ENCODE measurements at regions not wholly inside any gene's neighbourhood (a gene's known extent, or its start where the extent isn't known, plus 50 kb on each side); places are given as distances from the start of the nearest gene placed in this dataset.

GRCh38 chr18:29588446-29589100, 1411.6 kb upstream of the CDH2 start:
- no peaks in the 10 kb centered on the region for H3K27me3 ChIP-seq (ENCODE audit: insufficient read depth, low read length)
- H2BK5ac ChIP-seq (ENCODE audit: low read depth, low read length, poor library complexity) = no peak overlapping the region
- no peak overlapping the region for H3K9ac ChIP-seq (ENCODE audit: low read length)
- no peaks in the 10 kb centered on the region for H3K4me1 ChIP-seq (ENCODE audit: control insufficient read depth in 1 of 2, insufficient read depth in 2 of 2, low read length in 2 of 2)
- H3K23ac ChIP-seq (ENCODE audit: low read length) = no peak overlapping the region
- H3K18ac ChIP-seq (ENCODE audit: low read length) = no peak overlapping the region
- H3K79me2 ChIP-seq (ENCODE audit: control insufficient read depth, insufficient read depth, low read length, poor library complexity) = no peaks in the 10 kb centered on the region
- H3K27ac ChIP-seq (ENCODE audit: low read depth, low read length) = no peak overlapping the region
- H2AFZ ChIP-seq (ENCODE audit: insufficient read depth, low read length, poor library complexity) = no peak overlapping the region
- no peaks in the 10 kb centered on the region for H3K36me3 ChIP-seq (ENCODE audit: control insufficient read depth in 1 of 2, insufficient read depth in 2 of 2, low read length in 2 of 2)
- no CpG with 5 or more reads among the region's 17 CpGs for WGBS (ENCODE audit: extremely low coverage, insufficient coverage, insufficient read length)
- no peak for DNase-seq
- H3K9me3 ChIP-seq (ENCODE audit: insufficient read depth, low read depth, low read length) = no peaks in the 10 kb centered on the region
- no peak overlapping the region for H2AK5ac ChIP-seq (ENCODE audit: low read length)
- H3K4me3 ChIP-seq (ENCODE audit: low read depth, low read length) = peak overlapping the region; percentile 12
- no peak overlapping the region for H4K8ac ChIP-seq (ENCODE audit: low read depth, low read length)
- H4K91ac ChIP-seq (ENCODE audit: low read depth, low read length) = no peak overlapping the region
- no peak overlapping the region for H2BK12ac ChIP-seq (ENCODE audit: low read length)
- no peaks in the 10 kb centered on the region for H3K79me1 ChIP-seq (ENCODE audit: low read length)
- no peak overlapping the region for H3K14ac ChIP-seq (ENCODE audit: low read length)
- no peak overlapping the region for H3K4ac ChIP-seq (ENCODE audit: low read depth, low read length)
- no peak overlapping the region for H4K12ac ChIP-seq (ENCODE audit: low read depth, low read length)
- H3K4me2 ChIP-seq (ENCODE audit: low read length) = no peak overlapping the region
- H2BK120ac ChIP-seq (ENCODE audit: insufficient read depth, low read length, poor library complexity) = no peak overlapping the region

- no CpG with 5 or more reads among the region's 3 CpGs for WGBS (ENCODE audit: extremely low coverage, insufficient coverage, insufficient read length)
- H3K27me3 ChIP-seq (ENCODE audit: insufficient read depth, low read length) = no peaks in the 10 kb centered on the region
Measured at GRCh38 chr18:29586210-29586609, 1409.3 kb upstream of the CDH2 start.

GRCh38 chr18:29560270-29560669, 1383.3 kb upstream of the CDH2 start:
- no peak overlapping the region for H4K8ac ChIP-seq (ENCODE audit: low read depth, low read length)
- H3K27ac ChIP-seq (ENCODE audit: low read depth, low read length) = no peak overlapping the region
- H3K23ac ChIP-seq (ENCODE audit: low read length) = no peak overlapping the region
- no peak for DNase-seq
- H3K27me3 ChIP-seq (ENCODE audit: insufficient read depth, low read length) = no peaks in the 10 kb centered on the region
- no peaks in the 10 kb centered on the region for H3K9me3 ChIP-seq (ENCODE audit: insufficient read depth, low read depth, low read length)
- no peak overlapping the region for H3K18ac ChIP-seq (ENCODE audit: low read length)
- no peaks in the 10 kb centered on the region for H3K36me3 ChIP-seq (ENCODE audit: control insufficient read depth in 1 of 2, insufficient read depth in 2 of 2, low read length in 2 of 2)
- no peak overlapping the region for H2BK12ac ChIP-seq (ENCODE audit: low read length)
- H3K9ac ChIP-seq (ENCODE audit: low read length) = no peak overlapping the region
- H3K4me1 ChIP-seq (ENCODE audit: control insufficient read depth in 1 of 2, insufficient read depth in 2 of 2, low read length in 2 of 2) = no peaks in the 10 kb centered on the region
- no peaks in the 10 kb centered on the region for H3K79me1 ChIP-seq (ENCODE audit: low read length)
- H3K4me3 ChIP-seq (ENCODE audit: low read depth, low read length) = no peak overlapping the region
- no peak overlapping the region for H3K4ac ChIP-seq (ENCODE audit: low read depth, low read length)
- no peak overlapping the region for H4K12ac ChIP-seq (ENCODE audit: low read depth, low read length)
- H2BK5ac ChIP-seq (ENCODE audit: low read depth, low read length, poor library complexity) = no peak overlapping the region
- whole genome bisulfite sequencing (ENCODE audit: extremely low coverage, insufficient coverage, insufficient read length) = no CpG with 5 or more reads among the region's 1 CpG
- H2AK5ac ChIP-seq (ENCODE audit: low read length) = no peak overlapping the region
- H4K91ac ChIP-seq (ENCODE audit: low read depth, low read length) = no peak overlapping the region
- H3K4me2 ChIP-seq (ENCODE audit: low read length) = no peak overlapping the region
- H2AFZ ChIP-seq (ENCODE audit: insufficient read depth, low read length, poor library complexity) = no peak overlapping the region
- H2BK120ac ChIP-seq (ENCODE audit: insufficient read depth, low read length, poor library complexity) = no peak overlapping the region
- no peak overlapping the region for H3K14ac ChIP-seq (ENCODE audit: low read length)
- H3K79me2 ChIP-seq (ENCODE audit: control insufficient read depth, insufficient read depth, low read length, poor library complexity) = no peaks in the 10 kb centered on the region

More at GRCh38 chr18:29586210-29586609, 1409.3 kb upstream of the CDH2 start:
- H2BK5ac ChIP-seq (ENCODE audit: low read depth, low read length, poor library complexity) = no peak overlapping the region
- no peak overlapping the region for H3K4me2 ChIP-seq (ENCODE audit: low read length)
- H2BK120ac ChIP-seq (ENCODE audit: insufficient read depth, low read length, poor library complexity) = no peak overlapping the region
- no peaks in the 10 kb centered on the region for H3K79me1 ChIP-seq (ENCODE audit: low read length)
- no peak overlapping the region for H3K14ac ChIP-seq (ENCODE audit: low read length)
- no peaks in the 10 kb centered on the region for H3K9me3 ChIP-seq (ENCODE audit: insufficient read depth, low read depth, low read length)
- no peaks in the 10 kb centered on the region for H3K36me3 ChIP-seq (ENCODE audit: control insufficient read depth in 1 of 2, insufficient read depth in 2 of 2, low read length in 2 of 2)
- no peak overlapping the region for H3K4ac ChIP-seq (ENCODE audit: low read depth, low read length)
- H2AK5ac ChIP-seq (ENCODE audit: low read length) = no peak overlapping the region
- no peak overlapping the region for H2AFZ ChIP-seq (ENCODE audit: insufficient read depth, low read length, poor library complexity)
- H3K18ac ChIP-seq (ENCODE audit: low read length) = no peak overlapping the region
- H3K27ac ChIP-seq (ENCODE audit: low read depth, low read length) = no peak overlapping the region
- no peak overlapping the region for H3K23ac ChIP-seq (ENCODE audit: low read length)
- H4K12ac ChIP-seq (ENCODE audit: low read depth, low read length) = no peak overlapping the region
- H3K79me2 ChIP-seq (ENCODE audit: control insufficient read depth, insufficient read depth, low read length, poor library complexity) = no peaks in the 10 kb centered on the region
- H3K9ac ChIP-seq (ENCODE audit: low read length) = no peak overlapping the region
- no peak overlapping the region for H2BK12ac ChIP-seq (ENCODE audit: low read length)
- no peak overlapping the region for H4K91ac ChIP-seq (ENCODE audit: low read depth, low read length)
- H3K4me3 ChIP-seq (ENCODE audit: low read depth, low read length) = no peak overlapping the region
- DNase-seq = no peak
- no peak overlapping the region for H4K8ac ChIP-seq (ENCODE audit: low read depth, low read length)
- no peaks in the 10 kb centered on the region for H3K4me1 ChIP-seq (ENCODE audit: control insufficient read depth in 1 of 2, insufficient read depth in 2 of 2, low read length in 2 of 2)

- H3K18ac ChIP-seq (ENCODE audit: low read length) = no peak overlapping the region
- WGBS (ENCODE audit: extremely low coverage, insufficient coverage, insufficient read length) = no CpG with 5 or more reads among the region's 4 CpGs
- DNase-seq = no peak
- no peak overlapping the region for H3K4me2 ChIP-seq (ENCODE audit: low read length)
- no peak overlapping the region for H2BK12ac ChIP-seq (ENCODE audit: low read length)
- no peaks in the 10 kb centered on the region for H3K27me3 ChIP-seq (ENCODE audit: insufficient read depth, low read length)
- H3K27ac ChIP-seq (ENCODE audit: low read depth, low read length) = no peak overlapping the region
- H3K4me1 ChIP-seq (ENCODE audit: control insufficient read depth in 1 of 2, insufficient read depth in 2 of 2, low read length in 2 of 2) = no peaks in the 10 kb centered on the region
- H2AFZ ChIP-seq (ENCODE audit: insufficient read depth, low read length, poor library complexity) = no peak overlapping the region
- H2AK5ac ChIP-seq (ENCODE audit: low read length) = no peak overlapping the region
- no peak overlapping the region for H2BK5ac ChIP-seq (ENCODE audit: low read depth, low read length, poor library complexity)
- no peak overlapping the region for H4K91ac ChIP-seq (ENCODE audit: low read depth, low read length)
- no peak overlapping the region for H3K4me3 ChIP-seq (ENCODE audit: low read depth, low read length)
- no peak overlapping the region for H4K8ac ChIP-seq (ENCODE audit: low read depth, low read length)
- no peak overlapping the region for H3K4ac ChIP-seq (ENCODE audit: low read depth, low read length)
- no peak overlapping the region for H3K23ac ChIP-seq (ENCODE audit: low read length)
- no peak overlapping the region for H2BK120ac ChIP-seq (ENCODE audit: insufficient read depth, low read length, poor library complexity)
- no peaks in the 10 kb centered on the region for H3K79me1 ChIP-seq (ENCODE audit: low read length)
- no peaks in the 10 kb centered on the region for H3K79me2 ChIP-seq (ENCODE audit: control insufficient read depth, insufficient read depth, low read length, poor library complexity)
- H3K14ac ChIP-seq (ENCODE audit: low read length) = no peak overlapping the region
- no peaks in the 10 kb centered on the region for H3K36me3 ChIP-seq (ENCODE audit: control insufficient read depth in 1 of 2, insufficient read depth in 2 of 2, low read length in 2 of 2)
- no peaks in the 10 kb centered on the region for H3K9me3 ChIP-seq (ENCODE audit: insufficient read depth, low read depth, low read length)
- no peak overlapping the region for H4K12ac ChIP-seq (ENCODE audit: low read depth, low read length)
- no peak overlapping the region for H3K9ac ChIP-seq (ENCODE audit: low read length)
Measured at GRCh38 chr18:29556070-29556469, 1379.1 kb upstream of the CDH2 start.
